GM19025 (cell line): ENCODE measurements at regions not wholly inside any gene's neighbourhood (a gene's known extent, or its start where the extent isn't known, plus 50 kb on each side); places are given as distances from the start of the nearest gene placed in this dataset.
"Not testable (repeated sequence)": the region's sequence is repeated elsewhere in the genome, so short reads cannot be mapped to it uniquely, and the experiment has no call there.

Experiments used
- ATAC-seq: cut with Tn5 transposase; IDR thresholded peaks from one replicate; pipeline ENCODE4 v1.9.1; 2021; ENCODE audit warnings: mild to moderate bottlenecking, low read depth, moderate library complexity; ENCODE audit not compliant: unreplicated experiment

GRCh38 chr20:18876394-18876793 is 62.8 kb downstream of the SCP2D1 start:
- not testable (repeated sequence) for ATAC-seq

- ATAC-seq, result no peak
Measured at GRCh38 chr20:18879262-18879661, 65.7 kb downstream of the SCP2D1 start.

DNA sequence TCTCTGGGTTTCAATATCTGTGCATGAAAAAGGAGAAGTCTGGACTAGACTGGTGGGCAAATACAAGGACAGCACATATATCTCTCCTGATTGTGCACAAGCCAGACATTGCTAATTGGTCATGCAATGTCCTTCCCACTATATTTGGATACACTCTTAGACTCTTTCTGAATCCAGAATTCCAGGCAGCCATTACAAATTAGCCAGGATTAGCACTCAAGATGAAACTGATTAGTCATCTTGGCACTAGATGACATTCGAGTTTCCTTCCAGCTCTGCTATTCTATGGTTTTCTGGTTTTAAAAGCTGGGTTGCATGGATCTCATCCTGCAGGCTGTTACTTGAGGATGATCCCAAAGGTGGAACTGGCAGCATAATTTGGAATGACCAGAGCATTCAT is 73.2 kb downstream of the SCP2D1 start:
- ATAC-seq, result no peak

DNA sequence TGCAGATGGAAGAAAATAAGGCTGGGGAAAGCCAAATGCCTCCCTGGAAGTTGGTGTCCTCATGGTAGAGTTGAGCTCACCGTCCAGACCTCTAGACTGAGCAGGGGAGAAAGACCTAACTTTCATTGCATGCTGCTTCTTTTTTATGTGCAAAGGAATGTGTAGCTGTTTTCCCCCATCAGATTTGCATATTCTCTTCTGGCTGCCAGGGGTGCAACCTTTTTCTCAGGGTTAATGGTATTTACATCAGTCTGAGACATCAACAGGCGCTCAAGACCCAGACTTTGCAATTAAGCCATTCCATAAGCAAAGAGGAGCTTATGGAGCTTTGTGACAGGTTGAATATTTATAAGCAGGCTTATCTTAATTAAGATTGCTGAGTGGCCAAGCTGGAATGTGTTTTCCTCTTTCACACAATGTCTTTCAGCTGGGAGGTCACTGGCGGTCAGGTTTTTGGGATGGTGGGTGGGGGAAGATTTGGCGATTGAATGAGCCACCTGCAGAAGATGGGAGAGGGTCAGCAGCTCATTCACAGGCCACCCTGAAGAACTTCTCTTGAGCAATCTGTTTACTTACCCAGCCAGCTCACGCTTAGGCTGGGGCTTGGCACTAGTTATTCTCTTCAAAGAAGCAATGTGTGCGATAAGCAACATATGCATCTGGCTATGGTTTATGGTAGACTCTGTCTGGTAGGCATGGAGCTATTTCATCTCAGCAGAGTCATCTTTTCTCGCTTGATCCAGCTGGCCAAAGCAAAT is 88.6 kb downstream of the SCP2D1 start:
- ATAC-seq, result no peak

GRCh38 chr20:18904192-18904591 is 90.6 kb downstream of the SCP2D1 start:
- no peak for ATAC-seq

DNA sequence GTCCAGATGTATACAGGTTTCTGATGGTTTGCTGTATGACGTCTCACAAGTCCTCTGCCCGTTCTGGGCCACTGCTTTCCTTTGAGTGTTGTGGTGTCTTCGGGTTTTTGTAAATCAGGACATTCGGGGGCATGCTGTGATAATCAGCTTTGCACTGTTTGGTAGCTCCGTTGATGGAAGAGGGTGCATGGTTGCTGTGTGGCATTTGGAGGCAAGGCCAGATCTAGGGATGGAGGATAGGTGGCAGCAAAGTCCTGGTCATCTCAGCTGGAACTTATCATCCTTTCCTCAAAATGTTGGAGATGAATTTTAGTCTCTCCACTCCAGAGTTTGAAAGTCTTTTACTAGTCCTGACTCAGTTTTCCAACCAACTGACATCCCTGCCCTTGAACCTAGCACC is 91.0 kb downstream of the SCP2D1 start:
- no peak for ATAC-seq

DNA sequence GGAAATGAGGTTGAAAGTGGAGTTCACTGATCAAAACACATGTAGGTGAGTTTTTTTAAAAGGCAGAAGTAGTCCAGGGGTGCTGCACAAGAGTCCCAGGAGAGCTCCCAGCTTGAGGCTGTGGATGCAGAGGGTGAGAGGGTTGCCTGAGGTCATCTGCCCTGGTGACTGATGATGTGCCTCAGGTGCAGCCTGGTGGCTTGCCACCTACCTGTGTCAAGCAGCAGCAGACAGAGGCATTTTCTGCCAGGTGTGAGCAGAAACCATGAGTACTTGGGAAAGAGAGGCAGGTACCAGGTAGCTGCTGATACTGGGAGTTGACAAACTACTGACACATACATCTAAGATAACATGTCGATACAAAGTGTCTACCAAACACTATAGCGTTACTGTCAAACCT is 92.5 kb downstream of the SCP2D1 start:
- ATAC-seq, result no peak

DNA sequence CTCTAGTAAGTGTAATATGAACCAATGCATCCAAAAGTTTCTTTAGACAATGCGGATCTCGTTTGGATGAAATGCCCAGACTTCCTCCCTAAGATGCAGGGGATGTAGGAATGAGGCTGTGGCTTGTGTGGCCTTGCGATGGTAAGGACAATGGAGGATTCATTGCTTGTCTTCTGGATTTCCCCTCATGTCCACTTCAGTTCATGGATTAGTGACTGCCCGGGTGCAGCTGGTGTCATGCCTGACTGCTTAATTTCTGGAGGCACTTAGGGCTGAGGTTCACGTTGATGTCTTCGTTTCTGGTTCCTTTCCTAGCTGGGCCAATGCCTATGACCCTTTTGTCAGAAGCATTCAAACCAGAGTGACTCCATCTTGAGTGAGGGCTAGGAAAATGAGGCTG is 93.8 kb downstream of the SCP2D1 start:
- no peak for ATAC-seq

DNA sequence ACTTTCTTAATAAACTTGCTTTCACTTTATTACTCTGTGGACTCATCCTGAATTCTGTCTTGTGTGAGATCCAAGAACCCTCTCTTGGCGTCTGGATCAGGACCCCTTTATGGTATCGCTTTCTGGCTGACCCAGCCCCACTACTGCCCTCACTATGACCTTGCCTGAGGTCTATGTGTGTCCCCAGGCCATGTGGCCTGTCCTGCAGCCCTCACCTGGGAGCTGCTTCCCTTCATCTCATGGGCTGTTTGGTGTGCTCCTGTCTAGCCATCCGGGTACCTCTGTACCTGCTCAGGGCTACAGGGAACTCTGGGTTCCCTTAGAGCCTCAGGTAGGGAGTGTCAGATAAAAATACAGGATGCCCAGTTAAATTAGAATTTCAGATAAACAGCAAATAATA is 94.5 kb downstream of the SCP2D1 start:
- ATAC-seq, result no peak

DNA sequence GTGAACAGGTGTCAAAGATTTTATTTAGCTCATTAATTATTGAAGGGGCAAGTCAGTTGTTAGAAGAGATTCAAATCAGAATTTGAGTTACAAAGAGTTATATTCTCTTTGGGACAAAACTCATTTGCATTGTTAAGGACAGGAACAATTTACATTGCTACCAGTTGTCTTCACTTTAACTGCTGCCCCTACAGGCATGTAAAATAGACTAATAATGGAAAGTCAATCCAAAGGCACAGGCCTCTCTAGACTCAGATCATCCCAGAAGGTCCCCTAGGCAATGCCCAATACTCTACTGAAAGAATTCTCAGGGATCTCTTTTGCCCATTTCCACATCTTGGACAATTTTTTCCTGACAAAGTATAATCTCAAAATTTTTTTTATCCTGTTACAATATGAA is 95.7 kb downstream of the SCP2D1 start:
- ATAC-seq, result no peak

GRCh38 chr20:18913701-18914100 is 100.1 kb downstream of the SCP2D1 start:
- ATAC-seq, result no peak

DNA sequence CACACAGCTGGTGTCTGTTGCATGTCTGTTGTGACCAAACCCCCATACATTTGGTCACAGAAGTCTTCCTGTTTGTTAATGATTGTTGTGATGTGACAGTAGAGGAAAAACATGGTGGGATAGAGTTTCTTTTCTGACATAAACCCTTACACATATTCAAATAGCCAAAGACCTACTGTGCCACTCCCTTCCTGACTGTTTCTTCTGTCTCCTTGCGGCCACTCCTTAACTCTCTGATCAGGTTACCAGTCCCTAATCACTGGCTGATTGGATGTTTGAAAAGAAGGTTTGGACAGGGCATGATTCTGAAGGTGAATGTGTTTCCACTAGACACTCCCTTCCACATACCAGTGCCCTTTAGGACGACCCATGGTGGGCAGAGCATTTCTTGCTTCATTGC is 101.2 kb downstream of the SCP2D1 start:
- ATAC-seq, result no peak

DNA sequence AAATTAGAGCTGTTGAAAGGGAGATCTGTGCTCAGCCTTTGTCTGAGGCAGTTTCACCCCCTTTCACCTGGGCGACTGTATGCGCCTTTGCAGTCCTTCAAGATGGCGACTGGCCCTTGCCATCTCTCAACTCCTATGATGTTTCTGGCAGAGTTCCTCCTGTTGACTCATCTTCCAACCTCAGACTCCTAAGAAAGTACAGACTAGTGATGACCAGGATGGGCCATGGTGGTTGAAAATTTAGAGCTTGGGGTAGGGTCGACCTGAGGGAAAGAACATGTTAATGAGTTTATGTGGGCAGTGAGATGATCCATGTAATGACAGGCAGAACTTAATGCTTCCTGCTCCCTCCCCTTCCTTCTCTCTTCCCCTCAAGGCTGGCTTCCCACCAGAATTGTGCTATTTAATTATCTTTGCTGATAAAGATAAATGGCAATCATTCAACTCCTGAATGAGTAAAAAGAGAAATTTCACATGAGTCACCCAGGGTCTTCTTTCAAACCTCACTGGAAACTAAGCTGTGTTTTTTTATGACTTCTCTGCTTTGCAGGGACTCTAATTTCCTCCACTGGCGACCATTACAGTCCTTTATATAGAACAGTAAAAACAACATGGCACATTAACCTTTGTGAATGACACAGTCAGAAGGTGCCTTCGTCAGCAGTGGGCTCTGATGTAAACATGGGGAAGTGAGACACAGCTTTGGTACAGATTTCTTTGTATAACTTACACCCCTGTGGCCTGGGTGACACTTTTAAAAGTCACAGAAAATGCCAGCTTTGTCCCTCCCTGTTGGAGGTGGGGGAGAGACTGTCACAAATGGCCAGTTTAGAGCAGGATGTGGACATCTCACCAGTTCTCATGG is 103.5 kb downstream of the SCP2D1 start:
- no peak for ATAC-seq

GRCh38 chr20:18919996-18920395 is 106.4 kb downstream of the SCP2D1 start:
- ATAC-seq, result no peak

GRCh38 chr20:18921291-18921690 is 107.7 kb downstream of the SCP2D1 start:
- no peak for ATAC-seq

DNA sequence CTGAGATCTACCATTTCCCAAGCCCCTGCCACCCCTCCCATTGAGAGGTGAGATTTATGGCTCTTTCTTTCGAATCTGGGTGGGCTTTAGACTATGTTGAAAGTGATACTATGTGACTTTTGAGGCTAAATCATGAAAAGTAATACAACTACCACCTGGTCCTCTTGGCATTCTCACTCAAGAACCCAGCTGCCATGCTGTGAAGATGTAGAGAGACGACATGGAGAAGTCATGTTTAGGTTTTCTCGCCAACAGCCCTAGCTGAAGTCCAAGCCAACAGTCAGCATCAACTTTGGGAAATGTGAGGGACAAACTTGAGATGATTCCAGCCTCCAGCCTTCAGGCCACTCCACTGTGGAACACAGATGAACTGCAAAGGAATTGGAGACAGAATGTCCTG is 108.7 kb downstream of the SCP2D1 start:
- no peak for ATAC-seq

- no peak for ATAC-seq
Measured at GRCh38 chr20:18922898-18923297, 109.3 kb downstream of the SCP2D1 start.

GRCh38 chr20:18926965-18927364 is 113.4 kb downstream of the SCP2D1 start:
- ATAC-seq, result no peak

DNA sequence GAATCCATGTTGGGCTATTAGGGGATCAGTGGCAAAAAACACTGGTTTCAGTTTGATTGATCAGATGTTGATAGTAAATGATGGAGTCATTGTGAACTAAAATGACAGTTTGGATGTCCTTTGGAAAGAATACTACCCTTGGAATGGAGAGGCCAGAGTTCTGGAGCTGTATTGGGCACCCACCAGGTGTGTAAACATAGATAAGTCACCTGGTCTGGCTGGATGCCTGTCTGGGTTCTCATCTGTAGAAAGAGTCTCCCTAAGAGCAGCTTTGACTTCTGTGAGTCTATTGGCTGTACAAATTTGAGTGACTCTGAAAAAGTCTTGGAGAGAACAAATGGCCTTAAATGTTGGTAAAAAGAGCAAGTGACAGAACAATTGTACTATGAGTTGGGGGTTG is 115.0 kb downstream of the SCP2D1 start:
- no peak for ATAC-seq

- no peak for ATAC-seq
Measured at GRCh38 chr20:18929800-18930199, 116.2 kb downstream of the SCP2D1 start.

DNA sequence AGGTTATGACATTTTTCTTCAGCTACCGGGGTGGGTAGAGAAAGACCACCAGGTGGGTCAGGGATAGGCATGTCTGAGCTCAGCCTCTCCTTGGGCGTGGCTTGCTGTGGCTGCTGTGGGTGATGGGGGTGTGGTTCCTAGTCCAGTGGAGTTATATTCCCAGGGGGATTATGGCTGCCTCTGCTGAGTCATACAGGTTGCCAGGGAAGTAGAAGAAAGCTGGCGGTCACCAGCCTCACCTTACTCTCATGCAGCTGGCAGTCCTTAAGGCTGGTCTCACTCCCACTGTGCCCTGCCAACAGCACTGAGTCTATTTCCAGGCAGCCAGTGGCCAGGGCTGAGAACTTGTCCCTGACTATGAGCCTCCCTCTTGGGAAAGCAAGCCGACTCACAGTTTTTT is 130.0 kb downstream of the SCP2D1 start:
- ATAC-seq, result no peak

DNA sequence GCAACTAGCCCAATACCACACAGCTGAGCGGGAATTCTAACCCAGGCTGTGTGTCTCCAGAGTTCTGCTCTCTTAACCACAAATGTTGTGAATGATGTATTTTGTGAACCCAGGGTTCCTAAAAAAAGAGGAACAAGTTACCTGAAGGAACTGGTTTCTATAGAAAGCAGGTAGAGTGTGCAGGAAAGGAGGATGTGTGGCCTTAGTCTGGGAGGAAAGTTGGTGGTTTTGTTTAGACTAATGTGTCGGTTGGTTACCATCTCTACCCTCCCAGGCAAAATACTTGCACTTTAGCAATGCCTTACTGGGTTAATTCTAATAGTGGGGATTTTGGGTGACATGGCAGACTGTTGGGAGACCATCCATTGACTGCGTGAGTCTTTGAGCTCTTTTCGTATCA is 143.3 kb downstream of the SCP2D1 start:
- no peak for ATAC-seq
